ENCODE measurements at regions not wholly inside any gene's neighbourhood (a gene's known extent, or its start where the extent isn't known, plus 50 kb on each side); places are given as distances from the start of the nearest gene placed in this dataset.

DNA sequence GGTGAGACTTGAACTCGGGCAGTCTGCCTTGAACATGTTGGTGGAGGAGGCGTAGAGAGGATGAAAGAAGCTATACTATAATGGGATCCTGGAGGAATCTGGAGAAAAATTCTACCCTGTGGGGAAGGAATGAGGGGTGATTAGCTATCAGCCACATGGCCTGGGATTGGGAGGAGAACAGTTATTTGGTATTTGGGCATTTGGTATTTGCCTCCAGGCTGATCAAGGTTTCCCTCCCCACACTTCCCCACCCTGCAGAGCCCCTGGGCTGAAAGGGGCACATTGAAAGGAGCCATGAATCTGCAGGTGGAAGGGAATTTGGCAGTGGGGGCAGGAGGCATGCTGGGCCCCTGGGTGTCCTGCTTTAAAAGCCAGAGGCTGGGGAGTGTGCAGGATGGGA is 235.3 kb downstream of the INHBA start:
- TF ChIP-seq, protein P1, sequence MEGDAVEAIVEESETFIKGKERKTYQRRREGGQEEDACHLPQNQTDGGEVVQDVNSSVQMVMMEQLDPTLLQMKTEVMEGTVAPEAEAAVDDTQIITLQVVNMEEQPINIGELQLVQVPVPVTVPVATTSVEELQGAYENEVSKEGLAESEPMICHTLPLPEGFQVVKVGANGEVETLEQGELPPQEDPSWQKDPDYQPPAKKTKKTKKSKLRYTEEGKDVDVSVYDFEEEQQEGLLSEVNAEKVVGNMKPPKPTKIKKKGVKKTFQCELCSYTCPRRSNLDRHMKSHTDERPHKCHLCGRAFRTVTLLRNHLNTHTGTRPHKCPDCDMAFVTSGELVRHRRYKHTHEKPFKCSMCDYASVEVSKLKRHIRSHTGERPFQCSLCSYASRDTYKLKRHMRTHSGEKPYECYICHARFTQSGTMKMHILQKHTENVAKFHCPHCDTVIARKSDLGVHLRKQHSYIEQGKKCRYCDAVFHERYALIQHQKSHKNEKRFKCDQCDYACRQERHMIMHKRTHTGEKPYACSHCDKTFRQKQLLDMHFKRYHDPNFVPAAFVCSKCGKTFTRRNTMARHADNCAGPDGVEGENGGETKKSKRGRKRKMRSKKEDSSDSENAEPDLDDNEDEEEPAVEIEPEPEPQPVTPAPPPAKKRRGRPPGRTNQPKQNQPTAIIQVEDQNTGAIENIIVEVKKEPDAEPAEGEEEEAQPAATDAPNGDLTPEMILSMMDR (IDR thresholded peaks at IDR 0.05) = no peak
- Mint-ChIP-seq H3K36me3 (ENCODE audit: unreplicated experiment) (no peaks in the 10 kb centered on the region), H3K9me3 (ENCODE audit: unreplicated experiment) (no peaks in the 10 kb centered on the region), H3K4me1 (ENCODE audit: unreplicated experiment) (peaks cover 28% of the 10 kb centered on the region), H3K4me3 (ENCODE audit: unreplicated experiment) (no peak overlapping the region), H3K27ac (ENCODE audit: unreplicated experiment) (peak overlapping the region; percentile 24), H3K27me3 (ENCODE audit: unreplicated experiment) (no peaks in the 10 kb centered on the region)
- DNase-seq (ENCODE audit: extremely low spot score, unreplicated experiment) = no peak

DNA sequence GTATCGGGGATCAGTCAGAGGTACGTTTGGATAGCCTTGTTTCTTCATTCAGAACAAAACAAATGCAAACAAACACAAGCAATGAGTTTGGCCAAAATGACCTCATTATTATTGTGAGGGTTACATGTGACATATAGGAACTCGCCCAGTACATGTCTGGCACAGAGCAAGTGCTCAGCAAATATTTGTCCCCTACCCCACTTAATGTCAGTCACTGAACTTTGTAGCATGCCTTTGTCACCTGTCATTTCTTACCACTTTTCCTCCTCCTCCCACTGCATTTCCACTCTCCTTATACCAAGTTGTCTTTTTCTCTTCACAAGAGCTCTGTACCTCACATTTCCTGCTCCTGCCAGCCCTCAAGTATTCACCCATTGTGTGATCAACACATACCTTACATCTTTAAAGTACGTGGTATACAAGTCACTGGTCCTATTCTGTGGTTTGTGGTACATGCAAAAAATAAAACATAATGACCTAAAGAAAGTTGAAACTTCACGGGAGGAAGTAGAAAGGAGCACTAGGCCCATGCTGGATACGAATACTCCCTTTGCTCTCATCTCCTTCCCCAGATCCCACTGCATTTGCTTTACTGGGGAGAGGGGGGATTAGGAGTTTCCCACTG is 236.0 kb downstream of the INHBA start:
- TF ChIP-seq, protein P1 (IDR thresholded peaks at IDR 0.05) = no peak
- Mint-ChIP-seq H3K9me3 (ENCODE audit: unreplicated experiment) (no peaks in the 10 kb centered on the region), H3K36me3 (ENCODE audit: unreplicated experiment) (no peaks in the 10 kb centered on the region), H3K27me3 (ENCODE audit: unreplicated experiment) (no peaks in the 10 kb centered on the region), H3K4me3 (ENCODE audit: unreplicated experiment) (no peak overlapping the region), H3K4me1 (ENCODE audit: unreplicated experiment) (peaks cover 20% of the 10 kb centered on the region), H3K27ac (ENCODE audit: unreplicated experiment) (no peak overlapping the region)
- DNase-seq (ENCODE audit: extremely low spot score, unreplicated experiment) = no peak

DNA sequence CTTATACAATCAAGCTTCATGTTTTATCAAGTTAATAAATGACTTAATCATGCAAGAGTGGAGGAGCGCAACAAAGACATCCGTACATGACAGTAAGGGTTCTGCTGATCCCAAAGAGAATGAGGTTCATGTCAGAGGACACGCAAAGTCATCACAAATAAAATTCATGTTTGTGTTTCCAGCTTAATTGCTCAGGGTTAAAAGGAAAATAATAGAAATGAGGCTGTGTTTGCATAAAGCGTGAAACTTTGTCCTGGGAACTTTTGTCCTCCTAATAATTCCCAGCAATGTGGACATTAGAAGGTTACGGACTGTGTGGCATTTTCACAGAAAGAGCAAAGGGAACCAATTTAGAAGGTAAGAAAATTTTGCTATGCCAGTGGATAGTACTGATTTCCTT is 237.3 kb downstream of the INHBA start:
- Mint-ChIP-seq H3K36me3 (ENCODE audit: unreplicated experiment) (no peaks in the 10 kb centered on the region), H3K4me3 (ENCODE audit: unreplicated experiment) (no peak overlapping the region), H3K9me3 (ENCODE audit: unreplicated experiment) (peaks cover 3% of the 10 kb centered on the region), H3K27ac (ENCODE audit: unreplicated experiment) (no peak overlapping the region), H3K4me1 (ENCODE audit: unreplicated experiment) (peaks cover 12% of the 10 kb centered on the region), H3K27me3 (ENCODE audit: unreplicated experiment) (no peaks in the 10 kb centered on the region)
- no peak for DNase-seq (ENCODE audit: extremely low spot score, unreplicated experiment)
- TF ChIP-seq, protein P1 (IDR thresholded peaks at IDR 0.05) = no peak

DNA sequence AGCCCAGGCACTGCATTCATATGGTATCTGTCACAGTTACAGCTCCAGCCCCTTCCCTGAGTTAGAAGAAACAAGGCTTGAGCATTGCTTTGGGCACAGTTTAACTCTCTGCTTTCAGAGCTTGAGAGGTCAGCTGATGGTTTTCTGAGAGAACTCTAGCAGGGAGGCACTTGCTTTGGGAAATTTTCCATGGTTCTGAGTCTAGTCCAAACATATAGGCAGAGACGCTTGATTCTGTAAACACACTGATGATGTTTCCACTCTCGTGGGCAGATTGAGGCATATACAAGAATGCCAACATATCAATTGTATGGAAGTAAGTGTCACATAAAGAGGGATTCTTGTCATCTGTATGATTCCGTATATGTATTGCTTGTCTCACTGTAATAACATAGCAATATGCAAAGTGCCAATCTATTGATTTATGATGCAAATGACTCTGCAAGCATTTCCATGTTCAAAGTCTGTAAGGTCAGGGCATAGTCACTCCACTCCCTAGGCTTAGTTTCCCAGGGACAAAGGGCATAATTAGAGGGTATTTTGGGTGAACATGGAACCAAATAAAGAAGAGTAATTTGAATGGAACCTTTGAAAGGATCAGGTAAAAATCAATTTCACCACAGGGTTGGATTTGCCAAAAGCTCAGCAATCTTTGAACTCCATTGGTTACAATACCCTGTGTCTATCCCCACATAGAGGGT is 239.0 kb downstream of the INHBA start:
- H3K4me3 Mint-ChIP-seq (ENCODE audit: unreplicated experiment) = no peak overlapping the region
- DNase-seq (ENCODE audit: extremely low spot score, unreplicated experiment) = no peak
- peaks cover 3% of the 10 kb centered on the region for H3K9me3 Mint-ChIP-seq (ENCODE audit: unreplicated experiment)
- no peaks in the 10 kb centered on the region for H3K36me3 Mint-ChIP-seq (ENCODE audit: unreplicated experiment)
- H3K27me3 Mint-ChIP-seq (ENCODE audit: unreplicated experiment) = no peaks in the 10 kb centered on the region
- peaks cover 17% of the 10 kb centered on the region for H3K4me1 Mint-ChIP-seq (ENCODE audit: unreplicated experiment)
- no peak overlapping the region for H3K27ac Mint-ChIP-seq (ENCODE audit: unreplicated experiment)
- TF ChIP-seq, protein P1 (IDR thresholded peaks at IDR 0.05) = no peak

DNA sequence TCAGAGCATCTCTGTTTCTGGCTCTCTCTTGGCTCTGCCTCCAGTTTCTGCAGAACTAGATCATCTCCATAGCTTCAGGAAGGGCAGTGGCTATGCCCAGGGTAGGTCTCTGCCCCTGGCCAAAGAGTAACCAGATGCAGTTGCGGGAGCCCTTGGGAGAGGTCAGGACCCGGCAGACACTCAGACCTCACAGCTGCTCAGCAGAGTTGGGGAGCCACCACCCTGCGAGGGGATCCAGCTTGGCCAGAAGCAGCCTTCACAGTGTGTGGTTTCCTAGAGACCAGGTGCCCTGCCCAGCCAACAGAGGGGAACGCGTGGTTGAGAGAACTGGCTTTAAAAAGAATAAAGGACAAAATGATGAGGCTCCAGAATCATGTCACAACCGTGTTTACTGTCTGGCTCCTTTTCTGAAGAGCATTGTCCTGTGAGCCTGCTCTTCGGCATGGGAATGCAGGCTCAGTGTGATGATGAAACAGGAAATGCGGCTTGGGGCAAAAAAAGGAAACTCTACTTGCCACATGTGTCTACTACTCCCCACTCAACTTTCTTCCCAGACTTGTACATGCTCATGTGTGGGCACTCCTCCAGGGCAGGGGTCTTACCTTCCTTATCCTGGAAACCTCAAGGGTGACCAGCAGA is 243.1 kb downstream of the INHBA start:
- TF ChIP-seq, protein P1 (IDR thresholded peaks at IDR 0.05) = no peak
- peaks cover 9% of the 10 kb centered on the region for H3K4me1 Mint-ChIP-seq (ENCODE audit: unreplicated experiment)
- H3K4me3 Mint-ChIP-seq (ENCODE audit: unreplicated experiment) = no peak overlapping the region
- DNase-seq (ENCODE audit: extremely low spot score, unreplicated experiment) = no peak
- no peak overlapping the region for H3K27ac Mint-ChIP-seq (ENCODE audit: unreplicated experiment)
- H3K9me3 Mint-ChIP-seq (ENCODE audit: unreplicated experiment) = peaks cover 8% of the 10 kb centered on the region
- H3K36me3 Mint-ChIP-seq (ENCODE audit: unreplicated experiment) = no peaks in the 10 kb centered on the region
- no peaks in the 10 kb centered on the region for H3K27me3 Mint-ChIP-seq (ENCODE audit: unreplicated experiment)

All from osteocyte (in vitro differentiated cells).